Memory B cell (primary cell): ENCODE measurements at regions not wholly inside any gene's neighbourhood (a gene's known extent, or its start where the extent isn't known, plus 50 kb on each side); places are given as distances from the start of the nearest gene placed in this dataset.
"Not testable (repeated sequence)": the region's sequence is repeated elsewhere in the genome, so short reads cannot be mapped to it uniquely, and the experiment has no call there.

Source experiments
- ATAC-seq: fragments of 150-1000 bp; cut with Tn5 transposase; 2 replicates; pipeline ENCODE4 v1.10.0; 2021; ENCODE audit warnings: low read depth, mild to moderate bottlenecking, moderate library complexity
- DNase-seq, 2 donors: peaks; one replicate each; pipeline ENCODE4 v3.0.0; 2022; ENCODE audit warnings: low spot score in 2 of 2
- H3K27ac Mint-ChIP-seq: one replicate; pipeline ENCODE4 v1.8.0; 2022; ENCODE audit warnings: mild to moderate bottlenecking, moderate library complexity, mixed read lengths
- H3K27me3 Mint-ChIP-seq: one replicate; pipeline ENCODE4 v1.8.0; 2022; ENCODE audit warnings: mixed read lengths
- H3K36me3 Mint-ChIP-seq: one replicate; pipeline ENCODE4 v1.8.0; 2022; ENCODE audit warnings: mild to moderate bottlenecking, mixed read lengths
- H3K4me1 Mint-ChIP-seq: one replicate; pipeline ENCODE4 v1.8.0; 2022; ENCODE audit warnings: mixed read lengths
- H3K4me3 Mint-ChIP-seq: one replicate; pipeline ENCODE4 v1.8.0; 2022; ENCODE audit warnings: mild to moderate bottlenecking, moderate library complexity, mixed read lengths
- H3K9me3 Mint-ChIP-seq: one replicate; pipeline ENCODE4 v1.8.0; 2022; ENCODE audit warnings: mixed read lengths

DNA sequence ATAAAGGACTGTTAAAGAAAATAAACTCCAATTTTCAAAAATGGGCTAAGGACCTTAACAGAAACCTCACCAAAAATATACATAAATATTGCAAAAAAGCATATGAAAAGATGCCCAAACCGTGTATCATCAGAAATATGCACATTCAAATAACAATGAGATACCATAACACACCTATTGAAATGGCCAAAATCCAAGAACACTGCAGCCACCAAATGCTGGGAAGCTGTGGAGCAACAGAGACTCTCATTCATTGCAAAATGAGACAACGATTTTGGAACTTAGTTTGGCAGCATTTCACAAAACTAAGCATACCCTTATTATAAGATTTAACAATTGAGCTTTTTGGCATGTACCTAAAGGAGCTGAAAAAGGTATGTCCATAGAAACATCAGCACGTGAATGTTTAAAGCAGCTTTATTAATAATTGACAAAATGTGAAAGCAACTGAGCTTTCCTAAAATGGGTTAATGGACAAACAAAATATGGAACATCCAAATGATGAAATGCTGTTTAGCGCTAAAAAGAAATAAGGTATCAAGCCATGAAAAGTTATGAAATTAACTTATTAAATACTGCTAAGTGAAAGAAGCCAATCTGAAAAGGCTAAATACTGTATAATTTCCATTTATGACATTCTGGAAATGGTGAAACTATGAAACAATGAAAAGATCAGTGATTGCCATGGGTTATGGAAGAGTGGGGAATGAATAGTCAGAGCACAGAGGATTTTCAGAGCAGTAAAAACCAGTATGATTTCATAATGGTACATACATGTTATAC lies 592.6 kb upstream of the ADGRB3 start:
- ATAC-seq (no peak), DNase-seq (no peak)
- Mint-ChIP-seq H3K4me1 (peaks cover 2% of the 10 kb centered on the region), H3K9me3 (peaks cover 5% of the 10 kb centered on the region), H3K36me3 (no peaks in the 10 kb centered on the region), H3K27ac (no peak overlapping the region), H3K4me3 (no peak overlapping the region), H3K27me3 (no peaks in the 10 kb centered on the region)

DNA sequence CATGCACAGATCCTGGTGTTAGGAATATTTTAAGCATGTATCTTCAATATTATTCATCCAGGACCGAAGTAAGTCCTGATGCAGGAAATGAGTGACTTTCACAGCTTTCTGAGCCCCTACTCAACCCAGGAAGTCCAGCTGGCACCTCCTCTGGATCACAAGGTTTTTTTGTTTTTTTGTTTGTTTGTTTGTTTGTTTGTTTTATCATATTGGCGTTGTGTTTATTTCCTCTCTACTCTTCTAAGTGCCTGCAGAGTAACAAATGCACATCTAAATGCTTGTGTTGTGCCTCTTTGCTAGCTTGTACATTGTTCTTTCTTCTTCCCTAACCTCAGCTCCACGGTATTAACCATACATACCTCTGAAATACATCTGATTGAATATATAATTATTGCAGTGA lies 594.3 kb upstream of the ADGRB3 start:
- no peaks in the 10 kb centered on the region for H3K27me3 Mint-ChIP-seq
- no peaks in the 10 kb centered on the region for H3K9me3 Mint-ChIP-seq
- H3K4me1 Mint-ChIP-seq, result peaks cover 2% of the 10 kb centered on the region
- DNase-seq, result no peak
- no peak for ATAC-seq
- no peaks in the 10 kb centered on the region for H3K36me3 Mint-ChIP-seq
- peak overlapping the region; percentile 50 for H3K4me3 Mint-ChIP-seq
- no peak overlapping the region for H3K27ac Mint-ChIP-seq

DNA sequence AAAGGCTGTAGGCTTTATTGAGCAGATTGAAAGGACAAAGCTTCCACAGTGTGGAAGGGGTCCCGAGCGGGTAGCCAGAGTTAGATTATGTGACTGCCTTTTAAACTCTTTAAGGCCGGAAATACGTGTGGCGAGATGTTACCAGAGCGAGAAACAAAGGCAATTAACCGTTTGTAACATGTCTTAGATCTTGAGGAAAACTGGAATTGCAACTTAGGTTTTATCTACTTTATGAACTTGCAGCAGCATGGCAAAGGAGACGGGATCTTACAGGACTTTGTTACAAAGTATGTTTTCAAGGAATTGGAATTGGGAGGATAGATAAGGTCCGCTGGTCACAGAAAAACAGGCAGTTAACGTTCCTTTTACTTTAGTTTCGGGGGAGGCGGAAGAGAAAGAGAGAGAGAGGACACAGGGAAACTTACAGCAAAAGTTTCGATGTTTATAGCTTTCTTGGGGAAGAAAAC lies 594.7 kb upstream of the ADGRB3 start:
- peak overlapping the region; percentile 50 for H3K4me3 Mint-ChIP-seq
- no peak for DNase-seq

DNA sequence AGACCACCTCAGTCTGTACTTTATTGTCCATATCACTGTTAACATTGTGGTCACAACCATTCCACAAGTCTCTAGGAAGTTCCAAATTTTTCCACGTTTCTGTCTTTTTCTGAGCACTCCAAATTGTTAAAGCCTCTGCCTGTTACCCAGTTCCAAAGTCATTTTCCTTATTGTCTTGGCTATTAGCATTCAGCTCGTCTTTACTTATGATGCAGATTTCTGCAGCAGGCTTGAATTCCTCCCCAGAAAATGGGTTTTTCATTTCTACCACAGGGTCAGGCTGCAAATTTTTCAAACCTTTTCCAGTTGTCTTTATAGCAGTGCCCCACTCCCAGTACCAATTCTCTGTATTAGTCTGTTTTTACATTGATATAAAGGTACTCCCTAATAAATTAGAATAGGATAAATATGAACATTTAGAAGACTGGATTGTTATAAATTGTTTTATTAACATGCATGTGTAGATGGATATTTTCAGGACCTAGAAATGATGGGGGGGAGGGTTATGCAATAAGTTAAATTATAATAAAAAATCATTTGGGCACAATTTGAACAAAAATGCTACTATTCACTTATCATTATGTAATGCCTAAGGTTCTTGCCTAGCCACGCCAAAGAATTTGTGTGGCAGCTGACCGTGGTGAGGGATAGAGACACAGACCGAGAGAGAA lies 595.3 kb upstream of the ADGRB3 start:
- no peaks in the 10 kb centered on the region for H3K27me3 Mint-ChIP-seq
- H3K4me1 Mint-ChIP-seq, result peaks cover 2% of the 10 kb centered on the region
- H3K27ac Mint-ChIP-seq, result no peak overlapping the region
- no peaks in the 10 kb centered on the region for H3K36me3 Mint-ChIP-seq
- no peak for DNase-seq
- no peaks in the 10 kb centered on the region for H3K9me3 Mint-ChIP-seq
- ATAC-seq, result no peak
- H3K4me3 Mint-ChIP-seq, result peak overlapping the region; percentile 50

More for the DNA sequence above, 594.7 kb upstream of the ADGRB3 start:
- Mint-ChIP-seq H3K4me1 (peaks cover 2% of the 10 kb centered on the region), H3K27me3 (no peaks in the 10 kb centered on the region), H3K9me3 (no peaks in the 10 kb centered on the region), H3K27ac (no peak overlapping the region), H3K36me3 (no peaks in the 10 kb centered on the region)
- ATAC-seq, result no peak

DNA sequence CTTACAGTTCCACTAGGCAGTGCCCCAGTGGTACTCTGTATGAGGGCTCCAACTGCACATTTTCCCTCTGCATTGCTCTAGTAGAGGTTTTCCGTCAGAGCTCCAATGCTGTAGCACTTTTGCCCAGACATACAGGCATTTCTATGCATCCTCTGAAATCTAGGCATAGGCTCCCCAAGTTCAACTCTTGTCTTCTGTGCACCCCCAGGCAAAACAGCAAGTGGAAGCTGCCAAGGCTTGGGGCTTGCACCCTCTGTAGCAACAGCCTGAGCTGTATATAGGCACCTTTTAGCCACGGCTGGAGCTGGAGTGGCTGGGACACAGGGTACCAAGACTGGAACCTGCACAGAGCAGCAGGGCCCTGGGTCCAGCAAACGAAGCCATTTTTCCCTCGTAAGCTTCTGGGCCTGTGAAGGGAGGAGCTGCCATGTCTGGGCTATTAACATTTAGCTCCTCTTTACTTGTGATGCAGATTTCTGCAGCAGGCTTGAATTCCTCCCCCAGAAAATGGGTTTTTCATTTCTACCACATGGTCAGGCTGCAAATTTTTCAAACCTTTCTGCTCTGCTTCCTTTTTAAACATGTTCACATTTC lies 596.2 kb upstream of the ADGRB3 start:
- ATAC-seq (no peak), DNase-seq (no peak)
- no peaks in the 10 kb centered on the region for H3K9me3 Mint-ChIP-seq
- no peak overlapping the region for H3K27ac Mint-ChIP-seq
- no peak overlapping the region for H3K4me3 Mint-ChIP-seq
- H3K36me3 Mint-ChIP-seq, result no peaks in the 10 kb centered on the region
- H3K27me3 Mint-ChIP-seq, result no peaks in the 10 kb centered on the region
- peaks cover 2% of the 10 kb centered on the region for H3K4me1 Mint-ChIP-seq

DNA sequence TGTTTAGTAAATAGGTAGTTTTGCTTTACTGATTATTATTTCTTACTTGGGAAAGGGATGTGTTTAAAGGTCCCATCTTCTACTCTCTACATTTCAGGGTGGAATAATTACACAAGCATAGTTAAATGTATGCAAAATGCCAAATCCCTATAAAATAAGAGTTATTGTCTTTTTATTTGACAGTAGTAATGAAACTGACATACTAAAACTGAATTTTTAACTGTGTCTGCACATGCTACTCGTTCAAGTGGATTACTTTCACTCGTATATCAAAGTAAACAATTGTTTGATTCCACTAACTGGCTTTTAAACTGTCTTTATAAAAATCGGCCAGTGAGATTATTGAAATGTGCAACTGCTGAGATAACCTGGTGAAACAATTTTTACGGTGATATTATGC lies 602.9 kb upstream of the ADGRB3 start:
- no peaks in the 10 kb centered on the region for H3K27me3 Mint-ChIP-seq
- ATAC-seq (no peak), DNase-seq (no peak)
- no peak overlapping the region for H3K4me3 Mint-ChIP-seq
- H3K4me1 Mint-ChIP-seq, result no peaks in the 10 kb centered on the region
- H3K27ac Mint-ChIP-seq, result no peak overlapping the region
- H3K36me3 Mint-ChIP-seq, result no peaks in the 10 kb centered on the region
- H3K9me3 Mint-ChIP-seq, result no peaks in the 10 kb centered on the region

DNA sequence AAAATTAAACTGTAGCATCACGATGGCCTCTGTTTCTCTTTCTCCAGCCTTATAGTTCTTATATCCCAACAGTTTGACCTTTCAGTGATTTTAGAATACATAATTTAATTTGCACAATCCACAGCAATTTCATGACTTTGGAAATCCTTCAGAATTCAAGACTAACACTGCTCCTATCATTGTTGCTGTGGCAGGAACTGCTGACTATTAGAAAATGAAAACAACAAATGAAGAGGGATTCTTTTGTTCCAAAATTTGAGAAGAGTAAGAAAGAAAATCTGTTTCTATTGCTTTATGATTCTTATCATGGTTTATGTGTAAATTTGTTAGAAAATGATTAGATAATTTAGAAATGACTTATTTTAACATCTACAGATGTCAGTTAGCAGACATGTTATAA lies 604.0 kb upstream of the ADGRB3 start:
- ATAC-seq (no peak), DNase-seq (no peak)
- Mint-ChIP-seq H3K36me3 (no peaks in the 10 kb centered on the region), H3K27me3 (no peaks in the 10 kb centered on the region), H3K4me1 (no peaks in the 10 kb centered on the region), H3K27ac (no peak overlapping the region), H3K9me3 (no peaks in the 10 kb centered on the region), H3K4me3 (no peak overlapping the region)

DNA sequence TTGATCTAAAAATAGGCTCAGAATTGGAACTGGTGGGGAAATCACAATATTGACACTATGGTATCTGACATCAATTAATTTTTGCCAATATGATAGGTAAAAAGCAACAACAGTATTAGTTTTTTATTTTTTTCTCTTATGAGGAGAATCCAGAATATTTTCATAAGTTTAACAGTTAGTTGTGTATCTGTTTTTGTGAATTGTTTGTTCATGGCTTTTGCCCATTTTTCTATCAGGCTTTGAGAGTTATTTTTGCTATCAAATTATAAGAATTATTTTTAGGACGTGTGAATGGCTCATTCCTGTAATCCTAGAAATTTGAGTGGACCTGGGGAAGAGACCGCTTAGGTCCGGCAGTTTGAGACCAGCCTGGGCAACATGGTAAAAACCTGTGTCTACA lies 608.6 kb upstream of the ADGRB3 start:
- Mint-ChIP-seq H3K27ac (no peak overlapping the region), H3K36me3 (no peaks in the 10 kb centered on the region), H3K4me3 (no peak overlapping the region), H3K4me1 (no peaks in the 10 kb centered on the region), H3K9me3 (peaks cover 4% of the 10 kb centered on the region), H3K27me3 (no peaks in the 10 kb centered on the region)
- no peak for DNase-seq
- no peak for ATAC-seq

DNA sequence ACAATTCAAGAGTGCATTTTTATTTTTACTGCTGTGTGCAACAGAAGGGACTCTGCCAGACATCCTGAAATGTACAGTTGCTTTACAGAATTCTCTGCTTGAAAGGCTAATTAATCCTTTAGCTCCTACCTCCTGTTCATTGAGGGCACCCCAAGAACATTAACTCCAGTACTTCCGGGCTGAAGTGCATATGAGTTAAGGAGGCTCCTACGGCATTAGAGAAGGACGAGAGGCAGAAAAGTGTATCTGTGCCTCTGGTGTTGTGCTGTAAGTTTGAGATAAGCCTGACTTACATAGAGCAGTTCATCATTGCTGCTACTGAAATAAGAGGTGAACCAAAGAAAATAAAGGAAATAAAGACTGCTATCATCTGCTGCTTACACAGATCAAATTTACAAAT lies 609.3 kb upstream of the ADGRB3 start:
- no peaks in the 10 kb centered on the region for H3K4me1 Mint-ChIP-seq
- H3K27ac Mint-ChIP-seq, result no peak overlapping the region
- no peak overlapping the region for H3K4me3 Mint-ChIP-seq
- peaks cover 4% of the 10 kb centered on the region for H3K9me3 Mint-ChIP-seq
- DNase-seq (no peak), ATAC-seq (no peak)
- H3K27me3 Mint-ChIP-seq, result no peaks in the 10 kb centered on the region
- no peaks in the 10 kb centered on the region for H3K36me3 Mint-ChIP-seq

DNA sequence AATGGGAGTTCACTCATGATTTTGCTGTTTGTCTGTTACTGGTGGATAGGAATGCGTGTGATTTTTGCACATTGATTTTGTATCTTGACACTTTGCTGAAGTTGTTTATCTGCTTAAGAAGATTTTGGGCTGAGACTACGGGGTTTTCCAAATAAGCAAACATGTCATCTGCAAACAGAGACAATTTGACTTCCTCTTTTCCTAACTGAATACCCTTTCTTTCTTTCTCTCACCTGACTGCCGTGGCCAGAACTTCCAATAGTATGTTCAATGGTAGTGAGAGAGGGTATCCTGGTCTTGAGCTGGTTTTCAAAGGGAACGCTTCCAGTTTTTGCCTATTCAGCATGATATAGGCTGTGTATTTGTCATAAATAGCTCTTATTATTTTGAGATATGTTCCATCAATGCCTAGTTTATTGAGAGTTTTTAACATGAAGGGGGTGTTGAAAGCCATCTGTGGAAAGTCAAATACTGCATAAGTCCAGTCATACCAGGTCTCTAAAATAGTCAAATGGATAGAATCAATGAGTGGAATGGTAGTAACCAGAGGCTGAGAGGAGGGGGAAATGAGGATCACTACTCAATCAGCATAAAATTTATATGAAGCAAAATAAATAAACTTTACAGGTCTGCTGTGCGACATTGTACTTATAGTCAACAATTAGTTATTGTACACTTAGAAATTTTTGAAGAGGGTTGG lies 610.4 kb upstream of the ADGRB3 start:
- H3K4me1 Mint-ChIP-seq, result no peaks in the 10 kb centered on the region
- no peaks in the 10 kb centered on the region for H3K36me3 Mint-ChIP-seq
- DNase-seq (no peak), ATAC-seq (no peak)
- H3K4me3 Mint-ChIP-seq, result no peak overlapping the region
- H3K27me3 Mint-ChIP-seq, result no peaks in the 10 kb centered on the region
- peak overlapping the region; percentile 51 for H3K27ac Mint-ChIP-seq
- peaks cover 4% of the 10 kb centered on the region for H3K9me3 Mint-ChIP-seq

DNA sequence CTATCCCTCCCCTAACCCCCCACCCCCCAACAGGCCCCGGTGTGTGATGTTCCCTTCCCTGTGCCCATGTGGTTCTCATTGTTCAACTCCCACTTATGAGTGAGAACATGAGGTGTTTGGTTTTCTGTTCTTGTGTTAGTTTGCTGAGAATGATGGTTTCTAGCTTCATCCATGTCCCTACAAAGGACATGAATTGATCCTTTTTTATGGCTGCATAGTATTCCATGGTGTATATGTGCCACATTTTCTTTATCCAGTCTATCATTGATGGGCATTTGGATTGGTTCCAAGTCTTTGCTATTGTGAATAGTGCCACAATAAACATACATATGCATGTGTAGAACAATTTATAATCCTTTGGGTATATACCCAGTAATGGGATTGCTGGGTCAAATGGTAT lies 612.1 kb upstream of the ADGRB3 start:
- not testable (repeated sequence) for H3K4me1 Mint-ChIP-seq, H3K9me3 Mint-ChIP-seq, H3K36me3 Mint-ChIP-seq, H3K27ac Mint-ChIP-seq, H3K4me3 Mint-ChIP-seq, H3K27me3 Mint-ChIP-seq, DNase-seq, ATAC-seq

DNA sequence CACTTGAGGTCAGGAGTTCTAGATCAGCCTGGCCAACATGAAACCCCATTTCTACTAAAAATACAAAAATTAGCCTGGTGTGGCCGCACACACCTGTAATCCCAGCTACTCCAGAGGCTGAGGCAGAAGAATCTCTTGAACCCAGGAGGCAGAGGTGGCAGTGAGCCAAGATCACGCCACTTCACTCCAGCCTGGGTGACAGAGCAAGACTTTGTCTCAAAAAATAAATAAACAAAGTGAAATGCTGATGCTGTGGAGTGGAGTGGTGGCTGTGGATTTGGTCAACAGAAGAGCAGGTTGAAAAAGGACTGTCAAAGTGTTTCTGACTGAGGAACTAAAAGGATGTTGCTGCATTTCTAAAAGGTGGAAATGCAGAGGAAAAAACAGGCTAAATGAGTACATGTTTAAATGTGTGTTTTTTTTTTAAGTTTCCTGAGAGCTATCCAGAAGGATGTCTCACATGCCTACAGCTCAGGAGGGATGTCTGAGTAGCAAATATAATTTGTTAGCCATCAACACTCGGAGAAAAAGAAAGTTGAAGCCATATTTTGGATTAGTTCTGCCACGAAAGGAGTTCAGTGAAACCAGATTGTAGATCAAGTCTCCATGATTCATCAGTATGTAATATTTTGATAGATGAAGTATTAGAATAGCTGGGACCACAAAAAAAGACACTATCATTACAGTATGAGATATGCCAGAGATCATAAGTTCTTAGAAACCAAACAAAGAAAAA lies 621.1 kb upstream of the ADGRB3 start:
- H3K27me3 Mint-ChIP-seq, result no peaks in the 10 kb centered on the region
- ATAC-seq, result no peak
- no peak overlapping the region for H3K27ac Mint-ChIP-seq
- no peaks in the 10 kb centered on the region for H3K4me1 Mint-ChIP-seq
- H3K9me3 Mint-ChIP-seq, result peaks cover 4% of the 10 kb centered on the region
- H3K4me3 Mint-ChIP-seq, result no peak overlapping the region
- DNase-seq, result no peak
- H3K36me3 Mint-ChIP-seq, result no peaks in the 10 kb centered on the region

DNA sequence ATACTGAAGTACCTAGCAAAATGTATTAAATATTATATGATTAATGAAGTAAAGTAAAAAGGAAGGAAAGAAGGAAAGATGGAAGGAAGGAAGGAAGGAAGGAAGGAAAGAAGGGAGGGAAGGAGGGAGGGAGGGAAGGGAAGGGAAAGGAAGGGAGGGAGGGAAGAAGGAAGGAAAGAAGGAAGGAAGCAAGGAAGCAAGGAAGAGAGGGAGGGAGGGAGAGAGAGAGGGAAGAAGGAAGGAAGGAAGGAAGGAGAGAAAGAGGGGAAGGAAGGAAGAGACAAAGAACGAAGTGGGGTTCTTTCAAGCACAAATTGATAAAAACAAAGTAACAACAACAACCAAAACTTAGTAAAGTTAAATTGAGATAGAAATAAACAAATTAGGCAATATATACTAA lies 622.3 kb upstream of the ADGRB3 start:
- H3K27me3 Mint-ChIP-seq, result no peaks in the 10 kb centered on the region
- H3K4me3 Mint-ChIP-seq, result no peak overlapping the region
- peaks cover 4% of the 10 kb centered on the region for H3K9me3 Mint-ChIP-seq
- DNase-seq (no peak), ATAC-seq (no peak)
- no peak overlapping the region for H3K27ac Mint-ChIP-seq
- no peaks in the 10 kb centered on the region for H3K4me1 Mint-ChIP-seq
- no peaks in the 10 kb centered on the region for H3K36me3 Mint-ChIP-seq
